ENCODE measurements at regions not wholly inside any gene's neighbourhood (a gene's known extent, or its start where the extent isn't known, plus 50 kb on each side); places are given as distances from the start of the nearest gene placed in this dataset.
"Not testable (repeated sequence)": the region's sequence is repeated elsewhere in the genome, so short reads cannot be mapped to it uniquely, and the experiment has no call there.

DNA sequence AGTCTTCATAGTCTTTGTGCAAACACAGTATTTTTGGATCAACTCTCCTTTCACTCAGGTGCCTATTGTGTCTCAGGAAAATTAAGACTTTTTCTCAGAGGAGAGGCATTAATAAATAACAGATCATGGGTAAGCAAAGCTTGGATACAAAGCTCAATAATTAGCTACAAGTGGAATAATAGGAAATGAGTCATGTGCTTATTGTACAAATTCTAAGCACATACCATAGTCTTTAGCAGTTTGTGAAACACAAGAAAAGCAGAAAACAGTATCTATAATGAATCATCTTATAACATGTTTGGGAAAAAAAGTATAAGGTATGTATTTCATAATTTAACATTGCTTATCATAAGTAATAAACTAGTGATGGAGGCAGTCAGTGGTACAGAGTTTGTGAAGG lies 477.0 kb downstream of the CDH10 start:
- no peak for TF ChIP-seq EZH2phosphoT487 (IDR thresholded peaks at IDR 0.05; ENCODE audit: borderline replicate concordance, low read depth, low read length)
- TF ChIP-seq, protein P1, sequence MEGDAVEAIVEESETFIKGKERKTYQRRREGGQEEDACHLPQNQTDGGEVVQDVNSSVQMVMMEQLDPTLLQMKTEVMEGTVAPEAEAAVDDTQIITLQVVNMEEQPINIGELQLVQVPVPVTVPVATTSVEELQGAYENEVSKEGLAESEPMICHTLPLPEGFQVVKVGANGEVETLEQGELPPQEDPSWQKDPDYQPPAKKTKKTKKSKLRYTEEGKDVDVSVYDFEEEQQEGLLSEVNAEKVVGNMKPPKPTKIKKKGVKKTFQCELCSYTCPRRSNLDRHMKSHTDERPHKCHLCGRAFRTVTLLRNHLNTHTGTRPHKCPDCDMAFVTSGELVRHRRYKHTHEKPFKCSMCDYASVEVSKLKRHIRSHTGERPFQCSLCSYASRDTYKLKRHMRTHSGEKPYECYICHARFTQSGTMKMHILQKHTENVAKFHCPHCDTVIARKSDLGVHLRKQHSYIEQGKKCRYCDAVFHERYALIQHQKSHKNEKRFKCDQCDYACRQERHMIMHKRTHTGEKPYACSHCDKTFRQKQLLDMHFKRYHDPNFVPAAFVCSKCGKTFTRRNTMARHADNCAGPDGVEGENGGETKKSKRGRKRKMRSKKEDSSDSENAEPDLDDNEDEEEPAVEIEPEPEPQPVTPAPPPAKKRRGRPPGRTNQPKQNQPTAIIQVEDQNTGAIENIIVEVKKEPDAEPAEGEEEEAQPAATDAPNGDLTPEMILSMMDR (conservative IDR thresholded peaks at IDR 0.05; ENCODE audit: low read length): no peak
- Histone ChIP-seq H3K9me3 (ENCODE audit: low read length) (no peaks in the 10 kb centered on the region), H3K36me3 (ENCODE audit: insufficient read depth, low read length) (no peaks in the 10 kb centered on the region), H2AFZ (ENCODE audit: low read length) (no peak overlapping the region), H3K4me3 (ENCODE audit: low read depth, low read length, poor library complexity, severe bottlenecking) (no peak overlapping the region), H3K9me2 (ENCODE audit: insufficient read depth, low read length) (no peaks in the 10 kb centered on the region), H3K79me2 (ENCODE audit: insufficient read depth, low read depth, low read length) (no peaks in the 10 kb centered on the region), H3K4me2 (ENCODE audit: low read length) (no peak overlapping the region), H4K20me1 (ENCODE audit: insufficient read depth, low read length) (no peaks in the 10 kb centered on the region), H3K4me1 (ENCODE audit: insufficient read depth, low read length, poor library complexity, severe bottlenecking) (no peaks in the 10 kb centered on the region), H3K27ac (ENCODE audit: low read depth, low read length, poor library complexity, severe bottlenecking) (no peak overlapping the region)
- ChIA-PET POLR2A (interaction anchor here (0.9 kb wide), 1 partner anchor 219 kb away, joined by 3 read pairs; no protein-coding TSS in a partner anchor), CTCF (ENCODE audit: unreplicated experiment) (no interaction called here)
- intact Hi-C loops (cut with micrococcal nuclease; ENCODE audit: unreplicated experiment): no loop called here
- no TSS peak for BruUV-seq (replicated peaks)
- no peak for DNase-seq (ENCODE audit: low spot score)

GRCh38 chr5:24170026-24170425 lies 474.8 kb downstream of the CDH10 start:
- H3K9me2 ChIP-seq (ENCODE audit: insufficient read depth, low read length): no peaks in the 10 kb centered on the region
- intact Hi-C loops (cut with micrococcal nuclease; ENCODE audit: unreplicated experiment): no loop called here
- H4K20me1 ChIP-seq (ENCODE audit: insufficient read depth, low read length): no peaks in the 10 kb centered on the region
- no TSS peak for BruUV-seq (replicated peaks)
- no peak overlapping the region for H3K4me2 ChIP-seq (ENCODE audit: low read length)
- H3K4me1 ChIP-seq (ENCODE audit: insufficient read depth, low read length, poor library complexity, severe bottlenecking): no peaks in the 10 kb centered on the region
- no peaks in the 10 kb centered on the region for H3K79me2 ChIP-seq (ENCODE audit: insufficient read depth, low read depth, low read length)
- no peak overlapping the region for H3K4me3 ChIP-seq (ENCODE audit: low read depth, low read length, poor library complexity, severe bottlenecking)
- ChIA-PET CTCF (ENCODE audit: unreplicated experiment) (no interaction called here), POLR2A (no interaction called here)
- H2AFZ ChIP-seq (ENCODE audit: low read length): no peak overlapping the region
- H3K27ac ChIP-seq (ENCODE audit: low read depth, low read length, poor library complexity, severe bottlenecking): no peak overlapping the region
- no peaks in the 10 kb centered on the region for H3K9me3 ChIP-seq (ENCODE audit: low read length)
- no peak for DNase-seq (ENCODE audit: low spot score)
- no peaks in the 10 kb centered on the region for H3K36me3 ChIP-seq (ENCODE audit: insufficient read depth, low read length)
- TF ChIP-seq, protein P1 (conservative IDR thresholded peaks at IDR 0.05; ENCODE audit: low read length): no peak
- no peak for TF ChIP-seq EZH2phosphoT487 (IDR thresholded peaks at IDR 0.05; ENCODE audit: borderline replicate concordance, low read depth, low read length)

GRCh38 chr5:24170930-24171329 lies 473.8 kb downstream of the CDH10 start:
- H4K20me1 ChIP-seq (ENCODE audit: insufficient read depth, low read length); intact Hi-C loops (cut with micrococcal nuclease; ENCODE audit: unreplicated experiment); H3K79me2 ChIP-seq (ENCODE audit: insufficient read depth, low read depth, low read length); H3K36me3 ChIP-seq (ENCODE audit: insufficient read depth, low read length); DNase-seq (ENCODE audit: low spot score); H3K4me3 ChIP-seq (ENCODE audit: low read depth, low read length, poor library complexity, severe bottlenecking); BruUV-seq (replicated peaks); H3K9me2 ChIP-seq (ENCODE audit: insufficient read depth, low read length); H3K4me2 ChIP-seq (ENCODE audit: low read length); POLR2A ChIA-PET; H3K4me1 ChIP-seq (ENCODE audit: insufficient read depth, low read length, poor library complexity, severe bottlenecking); CTCF ChIA-PET (ENCODE audit: unreplicated experiment); H2AFZ ChIP-seq (ENCODE audit: low read length); H3K9me3 ChIP-seq (ENCODE audit: low read length); H3K27ac ChIP-seq (ENCODE audit: low read depth, low read length, poor library complexity, severe bottlenecking): not testable (repeated sequence)

Data from OCI-LY7 (cell line).